IPS DF 19.7 (cell line): ENCODE measurements at regions not wholly inside any gene's neighbourhood (a gene's known extent, or its start where the extent isn't known, plus 50 kb on each side); places are given as distances from the start of the nearest gene placed in this dataset.
"Not testable (repeated sequence)": the region's sequence is repeated elsewhere in the genome, so short reads cannot be mapped to it uniquely, and the experiment has no call there.

Source experiments
- DNase-seq: peaks from one replicate; pipeline ENCODE4 v3.0.0-alpha.2; 2013; ENCODE audit warnings: low read depth, low spot score

GRCh38 chr9:2277644-2278043 lies 262.5 kb downstream of the SMARCA2 start:
- DNase-seq, result not testable (repeated sequence)

- not testable (repeated sequence) for DNase-seq
These were observed 264.0 kb downstream of the SMARCA2 start for GRCh38 chr9:2279138-2279537.

- peak; percentile 97 for DNase-seq
These were observed 266.1 kb downstream of the SMARCA2 start for GRCh38 chr9:2281031-2281802.

- DNase-seq, result no peak
These were observed 266.6 kb downstream of the SMARCA2 start for GRCh38 chr9:2281803-2282185.

GRCh38 chr9:2284770-2285169 lies 269.6 kb downstream of the SMARCA2 start:
- DNase-seq, result no peak

- DNase-seq, result no peak
These were observed 270.5 kb downstream of the SMARCA2 start for GRCh38 chr9:2285416-2286332.

- DNase-seq, result no peak
These were observed 271.2 kb downstream of the SMARCA2 start for GRCh38 chr9:2286333-2286705.

- no peak for DNase-seq
These were observed 271.8 kb downstream of the SMARCA2 start for GRCh38 chr9:2286825-2287455.

- no peak for DNase-seq
These were observed 273.2 kb downstream of the SMARCA2 start for GRCh38 chr9:2288309-2288708.

- DNase-seq, result no peak
These were observed 274.1 kb downstream of the SMARCA2 start for GRCh38 chr9:2289263-2289662.

- DNase-seq, result no peak
These were observed 275.2 kb downstream of the SMARCA2 start for GRCh38 chr9:2290382-2290781.

GRCh38 chr9:2291980-2292704 lies 277.0 kb downstream of the SMARCA2 start:
- no peak for DNase-seq

- no peak for DNase-seq
These were observed 277.6 kb downstream of the SMARCA2 start for GRCh38 chr9:2292733-2293132.

- no peak for DNase-seq
These were observed 282.6 kb downstream of the SMARCA2 start for GRCh38 chr9:2297771-2298170.

GRCh38 chr9:2298217-2298616 lies 283.1 kb downstream of the SMARCA2 start:
- no peak for DNase-seq

GRCh38 chr9:2299156-2299842 lies 284.2 kb downstream of the SMARCA2 start:
- no peak for DNase-seq

- DNase-seq, result no peak
These were observed 284.7 kb downstream of the SMARCA2 start for GRCh38 chr9:2299843-2300205.

- no peak for DNase-seq
These were observed 285.2 kb downstream of the SMARCA2 start for GRCh38 chr9:2300325-2300724.

GRCh38 chr9:2302606-2303005 lies 287.5 kb downstream of the SMARCA2 start:
- no peak for DNase-seq

GRCh38 chr9:2303056-2303455 lies 287.9 kb downstream of the SMARCA2 start:
- DNase-seq, result no peak

GRCh38 chr9:2307480-2307879 lies 292.3 kb downstream of the SMARCA2 start:
- DNase-seq, result no peak
